ENCODE measurements at regions not wholly inside any gene's neighbourhood (a gene's known extent, or its start where the extent isn't known, plus 50 kb on each side); places are given as distances from the start of the nearest gene placed in this dataset.

DNA sequence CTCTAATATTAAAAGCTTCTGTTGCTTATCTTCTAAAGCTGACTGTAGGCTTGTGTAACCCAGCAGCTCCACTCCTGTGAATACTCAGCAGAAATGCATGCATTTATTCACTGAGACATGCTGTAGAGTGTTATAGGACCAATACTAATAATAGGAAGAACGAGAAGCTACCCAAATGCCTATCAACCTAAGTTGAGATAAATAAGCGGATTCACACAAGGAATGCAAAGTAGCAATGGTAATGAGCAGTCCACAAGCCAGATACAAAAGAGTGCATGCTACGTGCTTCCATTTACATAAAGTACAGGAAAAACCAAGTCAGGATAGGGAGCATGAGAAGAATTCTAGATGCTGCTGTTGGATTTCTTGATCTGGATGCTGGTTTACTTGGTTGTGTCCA lies 155.9 kb downstream of the AASDH start:
- TF ChIP-seq, protein P1, sequence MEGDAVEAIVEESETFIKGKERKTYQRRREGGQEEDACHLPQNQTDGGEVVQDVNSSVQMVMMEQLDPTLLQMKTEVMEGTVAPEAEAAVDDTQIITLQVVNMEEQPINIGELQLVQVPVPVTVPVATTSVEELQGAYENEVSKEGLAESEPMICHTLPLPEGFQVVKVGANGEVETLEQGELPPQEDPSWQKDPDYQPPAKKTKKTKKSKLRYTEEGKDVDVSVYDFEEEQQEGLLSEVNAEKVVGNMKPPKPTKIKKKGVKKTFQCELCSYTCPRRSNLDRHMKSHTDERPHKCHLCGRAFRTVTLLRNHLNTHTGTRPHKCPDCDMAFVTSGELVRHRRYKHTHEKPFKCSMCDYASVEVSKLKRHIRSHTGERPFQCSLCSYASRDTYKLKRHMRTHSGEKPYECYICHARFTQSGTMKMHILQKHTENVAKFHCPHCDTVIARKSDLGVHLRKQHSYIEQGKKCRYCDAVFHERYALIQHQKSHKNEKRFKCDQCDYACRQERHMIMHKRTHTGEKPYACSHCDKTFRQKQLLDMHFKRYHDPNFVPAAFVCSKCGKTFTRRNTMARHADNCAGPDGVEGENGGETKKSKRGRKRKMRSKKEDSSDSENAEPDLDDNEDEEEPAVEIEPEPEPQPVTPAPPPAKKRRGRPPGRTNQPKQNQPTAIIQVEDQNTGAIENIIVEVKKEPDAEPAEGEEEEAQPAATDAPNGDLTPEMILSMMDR (IDR thresholded peaks at IDR 0.05; ENCODE audit: insufficient read depth, low read length): no peak
- no peak for TF ChIP-seq POLR2AphosphoS5 (IDR thresholded peaks at IDR 0.05; ENCODE audit: low read depth)
- TF ChIP-seq, protein P2, sequence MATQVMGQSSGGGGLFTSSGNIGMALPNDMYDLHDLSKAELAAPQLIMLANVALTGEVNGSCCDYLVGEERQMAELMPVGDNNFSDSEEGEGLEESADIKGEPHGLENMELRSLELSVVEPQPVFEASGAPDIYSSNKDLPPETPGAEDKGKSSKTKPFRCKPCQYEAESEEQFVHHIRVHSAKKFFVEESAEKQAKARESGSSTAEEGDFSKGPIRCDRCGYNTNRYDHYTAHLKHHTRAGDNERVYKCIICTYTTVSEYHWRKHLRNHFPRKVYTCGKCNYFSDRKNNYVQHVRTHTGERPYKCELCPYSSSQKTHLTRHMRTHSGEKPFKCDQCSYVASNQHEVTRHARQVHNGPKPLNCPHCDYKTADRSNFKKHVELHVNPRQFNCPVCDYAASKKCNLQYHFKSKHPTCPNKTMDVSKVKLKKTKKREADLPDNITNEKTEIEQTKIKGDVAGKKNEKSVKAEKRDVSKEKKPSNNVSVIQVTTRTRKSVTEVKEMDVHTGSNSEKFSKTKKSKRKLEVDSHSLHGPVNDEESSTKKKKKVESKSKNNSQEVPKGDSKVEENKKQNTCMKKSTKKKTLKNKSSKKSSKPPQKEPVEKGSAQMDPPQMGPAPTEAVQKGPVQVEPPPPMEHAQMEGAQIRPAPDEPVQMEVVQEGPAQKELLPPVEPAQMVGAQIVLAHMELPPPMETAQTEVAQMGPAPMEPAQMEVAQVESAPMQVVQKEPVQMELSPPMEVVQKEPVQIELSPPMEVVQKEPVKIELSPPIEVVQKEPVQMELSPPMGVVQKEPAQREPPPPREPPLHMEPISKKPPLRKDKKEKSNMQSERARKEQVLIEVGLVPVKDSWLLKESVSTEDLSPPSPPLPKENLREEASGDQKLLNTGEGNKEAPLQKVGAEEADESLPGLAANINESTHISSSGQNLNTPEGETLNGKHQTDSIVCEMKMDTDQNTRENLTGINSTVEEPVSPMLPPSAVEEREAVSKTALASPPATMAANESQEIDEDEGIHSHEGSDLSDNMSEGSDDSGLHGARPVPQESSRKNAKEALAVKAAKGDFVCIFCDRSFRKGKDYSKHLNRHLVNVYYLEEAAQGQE (IDR thresholded peaks at IDR 0.05; ENCODE audit: insufficient replicate concordance, low read depth): no peak
